ENCODE measurements at regions not wholly inside any gene's neighbourhood (a gene's known extent, or its start where the extent isn't known, plus 50 kb on each side); places are given as distances from the start of the nearest gene placed in this dataset.

DNA sequence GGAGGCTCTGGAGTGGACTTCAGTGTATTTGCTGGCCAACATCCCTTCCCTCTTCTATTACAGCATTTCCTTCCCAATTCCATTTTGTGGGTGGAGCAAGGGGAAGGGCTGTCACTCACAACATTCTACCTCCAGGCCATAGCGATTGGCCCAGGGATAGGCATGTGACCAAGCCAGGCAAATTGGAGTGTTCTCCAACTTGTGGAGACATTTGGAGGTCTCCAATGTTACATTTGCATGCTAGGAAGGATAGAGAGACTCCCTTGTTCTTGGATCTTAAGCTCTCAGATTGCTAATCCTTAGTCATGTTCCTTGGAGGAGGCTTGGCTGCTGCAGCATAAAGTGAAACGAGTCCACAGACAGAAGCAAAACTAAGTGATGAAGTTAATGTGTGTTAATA is 95.6 kb upstream of the KIF5B start:
- Histone ChIP-seq H3K9ac (ENCODE audit: control insufficient read depth, extremely low read depth, insufficient read depth, low read length) (no peak overlapping the region), H4K20me1 (ENCODE audit: control insufficient read depth, extremely low read depth, insufficient read depth, low read length) (no peaks in the 10 kb centered on the region), H3K4me3 (ENCODE audit: control insufficient read depth in 2 of 3, extremely low read depth in 1 of 3, insufficient read depth in 2 of 3, low read depth in 1 of 3, low read length in 3 of 3) (no peak overlapping the region), H3K4me2 (ENCODE audit: control insufficient read depth, extremely low read depth, insufficient read depth, low read depth, low read length) (no peak overlapping the region), H3K27ac (ENCODE audit: control insufficient read depth, insufficient read depth, low read length) (peak overlapping the region; percentile 16), H3K9me3 (ENCODE audit: control insufficient read depth, low read depth, low read length) (no peaks in the 10 kb centered on the region), H2AFZ (ENCODE audit: control insufficient read depth, low read length) (no peak overlapping the region), H3K4me1 (ENCODE audit: control insufficient read depth, extremely low read depth, insufficient read depth, low read length) (peaks cover 31% of the 10 kb centered on the region), H3K27me3 (ENCODE audit: control insufficient read depth, extremely low read depth, insufficient read depth, low read length) (no peaks in the 10 kb centered on the region), H3K79me2 (ENCODE audit: control insufficient read depth, insufficient read depth, low read length) (no peaks in the 10 kb centered on the region), H3K36me3 (ENCODE audit: control insufficient read depth in 2 of 2, extremely low read depth in 1 of 2, insufficient read depth in 2 of 2, low read length in 2 of 2) (no peaks in the 10 kb centered on the region), H3K9me1 (ENCODE audit: control insufficient read depth, extremely low read depth, insufficient read depth, low read length) (no peaks in the 10 kb centered on the region)
- no peak for FAIRE-seq
- dilution Hi-C loops (cut with MboI; ENCODE audit: extremely low pct_ligation_motif_present, low sequenced_read_pairs) = no loop called here
- peak; percentile 33 for DNase-seq (ENCODE audit: low read depth, low spot score)
- TF ChIP-seq EZH2 (IDR thresholded peaks at IDR 0.05; ENCODE audit: low read length) = no peak
- TF ChIP-seq, protein P1, sequence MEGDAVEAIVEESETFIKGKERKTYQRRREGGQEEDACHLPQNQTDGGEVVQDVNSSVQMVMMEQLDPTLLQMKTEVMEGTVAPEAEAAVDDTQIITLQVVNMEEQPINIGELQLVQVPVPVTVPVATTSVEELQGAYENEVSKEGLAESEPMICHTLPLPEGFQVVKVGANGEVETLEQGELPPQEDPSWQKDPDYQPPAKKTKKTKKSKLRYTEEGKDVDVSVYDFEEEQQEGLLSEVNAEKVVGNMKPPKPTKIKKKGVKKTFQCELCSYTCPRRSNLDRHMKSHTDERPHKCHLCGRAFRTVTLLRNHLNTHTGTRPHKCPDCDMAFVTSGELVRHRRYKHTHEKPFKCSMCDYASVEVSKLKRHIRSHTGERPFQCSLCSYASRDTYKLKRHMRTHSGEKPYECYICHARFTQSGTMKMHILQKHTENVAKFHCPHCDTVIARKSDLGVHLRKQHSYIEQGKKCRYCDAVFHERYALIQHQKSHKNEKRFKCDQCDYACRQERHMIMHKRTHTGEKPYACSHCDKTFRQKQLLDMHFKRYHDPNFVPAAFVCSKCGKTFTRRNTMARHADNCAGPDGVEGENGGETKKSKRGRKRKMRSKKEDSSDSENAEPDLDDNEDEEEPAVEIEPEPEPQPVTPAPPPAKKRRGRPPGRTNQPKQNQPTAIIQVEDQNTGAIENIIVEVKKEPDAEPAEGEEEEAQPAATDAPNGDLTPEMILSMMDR (optimal IDR thresholded peaks at IDR 0.05 in 1 of 3, IDR thresholded peaks at IDR 0.05 in 1 of 3, conservative IDR thresholded peaks at IDR 0.05 in 1 of 3; ENCODE audit: extremely low read depth in 1 of 3, insufficient read depth in 2 of 3, low read length in 3 of 3) = no peak

DNA sequence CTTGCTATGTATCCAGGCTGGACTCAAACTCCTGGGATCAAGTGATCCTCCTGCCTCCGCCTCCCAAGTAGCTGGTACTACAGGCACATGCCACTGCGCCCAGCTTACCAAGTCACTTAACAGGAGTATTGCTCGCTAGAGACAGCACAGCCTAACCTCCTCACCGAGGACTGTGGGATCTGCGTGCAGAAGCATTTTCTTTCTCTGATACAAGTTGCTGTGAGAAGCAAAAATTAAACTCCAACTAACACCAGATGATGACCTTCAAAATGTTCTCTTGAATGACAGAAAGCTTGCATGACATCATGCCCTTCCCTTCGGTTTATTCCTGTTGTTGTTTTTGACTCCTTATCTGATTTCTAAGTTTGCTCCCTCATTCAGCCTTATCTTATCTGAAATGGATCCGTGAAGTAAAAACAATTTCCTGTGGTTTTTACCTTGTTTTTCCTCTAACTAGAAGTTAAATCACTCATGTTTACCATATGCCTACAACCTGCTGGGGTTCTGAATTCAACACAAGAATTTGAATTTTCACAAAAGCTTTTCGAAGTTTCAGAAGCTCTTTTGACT is 94.4 kb upstream of the KIF5B start:
- H3K27ac ChIP-seq (ENCODE audit: control insufficient read depth, insufficient read depth, low read length) = peak overlapping the region; percentile 97
- H4K20me1 ChIP-seq (ENCODE audit: control insufficient read depth, extremely low read depth, insufficient read depth, low read length) = no peaks in the 10 kb centered on the region
- no peak for FAIRE-seq
- dilution Hi-C loops (cut with MboI; ENCODE audit: extremely low pct_ligation_motif_present, low sequenced_read_pairs) = no loop called here
- no peaks in the 10 kb centered on the region for H3K36me3 ChIP-seq (ENCODE audit: control insufficient read depth in 2 of 2, extremely low read depth in 1 of 2, insufficient read depth in 2 of 2, low read length in 2 of 2)
- TF ChIP-seq EZH2 (IDR thresholded peaks at IDR 0.05; ENCODE audit: low read length) = no peak
- no peak overlapping the region for H3K4me2 ChIP-seq (ENCODE audit: control insufficient read depth, extremely low read depth, insufficient read depth, low read depth, low read length)
- peaks cover 31% of the 10 kb centered on the region for H3K4me1 ChIP-seq (ENCODE audit: control insufficient read depth, extremely low read depth, insufficient read depth, low read length)
- H3K27me3 ChIP-seq (ENCODE audit: control insufficient read depth, extremely low read depth, insufficient read depth, low read length) = no peaks in the 10 kb centered on the region
- H3K79me2 ChIP-seq (ENCODE audit: control insufficient read depth, insufficient read depth, low read length) = no peaks in the 10 kb centered on the region
- H3K9me1 ChIP-seq (ENCODE audit: control insufficient read depth, extremely low read depth, insufficient read depth, low read length) = no peaks in the 10 kb centered on the region
- no peak for DNase-seq (ENCODE audit: low read depth, low spot score)
- H3K4me3 ChIP-seq (ENCODE audit: control insufficient read depth in 2 of 3, extremely low read depth in 1 of 3, insufficient read depth in 2 of 3, low read depth in 1 of 3, low read length in 3 of 3) = no peak overlapping the region
- H2AFZ ChIP-seq (ENCODE audit: control insufficient read depth, low read length) = no peak overlapping the region
- no peaks in the 10 kb centered on the region for H3K9me3 ChIP-seq (ENCODE audit: control insufficient read depth, low read depth, low read length)
- no peak overlapping the region for H3K9ac ChIP-seq (ENCODE audit: control insufficient read depth, extremely low read depth, insufficient read depth, low read length)
